T-helper 1 cell treated with Interleukin-12 subunit alpha and Interleukin-12 subunit beta and Interleukin-4 antibody, amounts not matched to agents 30 ng/mL and 1 ng/mL, for 36 hours (primary cell): ENCODE measurements at regions not wholly inside any gene's neighbourhood (a gene's known extent, or its start where the extent isn't known, plus 50 kb on each side); places are given as distances from the start of the nearest gene placed in this dataset.
"Not testable (repeated sequence)": the region's sequence is repeated elsewhere in the genome, so short reads cannot be mapped to it uniquely, and the experiment has no call there.

Source experiments
- intact Hi-C: fragments of 100-400 bp; cut with micrococcal nuclease; formaldehyde crosslinking; loops from one replicate; pipeline ENCODE4 v1.15.1; 2024

GRCh38 chr7:68857571-68857970 lies 740.7 kb upstream of the AUTS2 start:
- intact Hi-C loops: no loop called here

- intact Hi-C loops: no loop called here
Measured at GRCh38 chr7:68858497-68858896, 739.8 kb upstream of the AUTS2 start.

DNA sequence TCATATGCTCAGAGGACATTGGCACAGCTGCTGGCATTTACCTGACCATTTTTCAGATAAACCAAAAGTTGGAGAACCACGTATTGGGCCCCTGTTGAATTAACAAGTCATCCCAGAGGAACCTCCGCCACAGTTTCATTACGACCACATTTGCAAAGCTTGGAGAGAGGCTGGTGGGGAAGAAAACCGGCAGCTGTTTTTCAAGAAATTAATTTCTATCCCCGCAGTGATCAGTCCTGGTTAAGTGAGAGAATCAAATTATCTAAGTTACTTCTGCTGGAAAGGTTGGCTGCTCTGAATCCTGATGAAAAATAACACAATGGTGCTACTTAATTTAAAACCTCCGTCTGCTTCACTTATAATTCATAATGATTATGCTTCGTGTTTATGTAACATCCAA lies 737.1 kb upstream of the AUTS2 start:
- intact Hi-C loops: no loop called here

DNA sequence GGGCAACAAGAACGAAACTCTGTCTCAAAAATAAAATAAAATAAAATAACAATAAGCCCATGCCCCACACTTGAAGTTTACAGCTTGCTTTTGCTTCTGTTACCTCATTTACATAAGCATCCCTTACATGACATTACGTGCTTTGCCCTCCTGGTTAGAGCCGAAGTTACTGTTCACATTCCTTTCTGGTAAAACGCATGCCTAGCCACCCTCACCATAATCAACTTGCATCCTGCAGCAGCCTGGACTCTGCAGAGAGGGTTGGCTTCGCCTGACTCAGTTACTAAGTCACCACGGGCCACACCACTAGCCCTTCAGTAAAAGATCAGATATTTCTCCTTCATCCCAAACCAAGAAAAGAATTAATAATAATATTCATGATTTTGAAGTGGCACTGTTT lies 736.0 kb upstream of the AUTS2 start:
- intact Hi-C loops: no loop called here

DNA sequence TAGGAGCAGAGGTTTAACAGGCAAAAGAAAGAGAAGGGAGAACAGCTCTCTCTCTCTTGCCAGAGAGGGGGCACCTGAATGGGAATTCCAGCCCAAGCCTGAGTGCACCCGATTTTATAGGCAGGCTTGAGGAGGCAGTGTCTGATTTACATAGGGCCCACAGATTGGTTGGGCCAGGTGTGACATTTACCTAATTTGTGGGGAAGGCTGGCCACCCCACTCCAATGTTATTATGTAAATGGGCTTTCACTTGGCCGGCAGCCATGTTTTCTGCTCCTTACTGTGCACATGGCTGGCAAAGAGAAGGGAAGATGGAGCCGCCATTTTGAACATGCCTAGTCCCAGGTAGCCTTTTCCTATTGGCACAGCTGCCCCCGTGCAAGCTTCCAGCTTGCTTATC lies 735.5 kb upstream of the AUTS2 start:
- intact Hi-C loops: no loop called here

DNA sequence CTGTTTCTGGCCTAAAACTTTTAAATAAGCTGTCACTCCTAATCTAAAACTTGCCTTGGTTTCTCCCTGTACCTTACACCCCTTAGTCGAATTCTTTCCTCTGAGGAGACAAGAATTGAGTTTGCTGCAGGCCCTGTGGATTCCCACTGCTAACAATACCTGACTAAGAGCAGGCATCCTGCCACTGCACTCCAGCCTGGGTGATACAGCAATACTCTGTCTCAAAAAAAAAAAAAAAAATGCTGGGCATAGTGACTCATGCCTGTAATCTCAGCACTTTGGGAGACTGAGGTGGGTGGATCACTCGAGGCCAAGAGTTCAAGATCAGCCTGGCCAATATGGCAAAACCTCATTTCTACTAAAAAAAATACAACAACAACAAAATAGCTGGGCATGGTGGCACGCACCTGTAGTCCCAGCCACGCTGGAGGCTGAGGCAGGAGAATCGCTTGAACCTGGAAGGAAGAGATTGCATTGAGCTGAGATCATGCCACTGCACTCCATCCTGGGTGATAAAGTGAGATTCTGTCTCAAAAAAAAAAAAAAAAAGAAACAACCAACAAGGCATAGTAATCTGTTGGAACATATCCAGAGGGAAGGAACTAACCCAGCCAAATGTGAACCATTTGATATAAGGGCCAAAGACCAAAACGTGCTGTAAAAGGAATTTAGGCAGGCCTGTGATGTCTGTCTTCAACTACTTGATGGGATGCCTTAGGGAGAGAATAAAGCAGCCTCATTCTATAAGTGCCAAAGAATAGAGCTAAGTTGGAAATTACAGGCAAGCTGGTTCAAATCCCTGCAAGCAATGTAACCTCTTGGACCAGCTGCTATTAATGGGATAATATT lies 732.7 kb upstream of the AUTS2 start:
- intact Hi-C loops: no loop called here

- intact Hi-C loops: no loop called here
Measured at GRCh38 chr7:68866200-68866570, 732.1 kb upstream of the AUTS2 start.

GRCh38 chr7:68866721-68867120 lies 731.6 kb upstream of the AUTS2 start:
- intact Hi-C loops: not testable (repeated sequence)

GRCh38 chr7:68868978-68869377 lies 729.3 kb upstream of the AUTS2 start:
- intact Hi-C loops: no loop called here

DNA sequence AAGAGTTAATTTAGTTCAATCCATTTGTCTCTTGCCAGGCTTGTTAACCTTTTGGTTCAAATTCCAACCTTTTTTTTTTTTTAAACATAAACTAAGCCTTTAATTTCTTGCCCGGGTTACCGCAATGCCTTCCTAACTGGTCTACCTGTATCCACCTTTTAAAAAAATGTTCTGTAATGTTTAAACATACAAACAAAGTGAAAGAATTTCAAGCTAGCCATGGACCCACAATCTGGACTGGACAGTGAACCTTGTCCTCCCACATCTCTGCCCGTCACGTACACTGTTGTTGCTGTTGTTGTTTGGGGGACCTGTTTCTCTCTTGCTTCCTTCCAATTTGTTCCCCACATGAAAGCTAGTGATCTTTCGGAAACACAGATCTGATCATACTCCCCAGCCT lies 724.7 kb upstream of the AUTS2 start:
- intact Hi-C loops: no loop called here

DNA sequence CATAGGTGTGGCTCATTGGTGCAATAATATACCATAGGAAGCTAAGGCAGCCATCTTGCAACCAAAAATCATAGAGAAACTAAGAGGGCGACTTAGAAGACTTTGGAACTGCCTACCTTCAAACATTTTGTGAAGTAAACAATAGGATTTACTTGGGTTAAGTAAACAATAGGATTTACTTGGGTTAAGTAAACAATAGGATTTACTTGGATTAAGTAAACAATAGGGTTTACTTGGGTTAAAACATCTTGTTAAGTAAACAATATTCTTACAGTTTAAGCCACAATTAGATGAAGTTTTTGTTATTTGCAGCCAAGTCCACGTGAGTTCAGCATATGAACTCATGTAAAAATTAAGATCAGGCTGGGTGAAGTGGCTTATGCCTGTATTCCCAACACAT lies 722.4 kb upstream of the AUTS2 start:
- intact Hi-C loops: no loop called here

- intact Hi-C loops: not testable (repeated sequence)
Measured at GRCh38 chr7:68887116-68887515, 711.2 kb upstream of the AUTS2 start.

GRCh38 chr7:68888971-68889385 lies 709.3 kb upstream of the AUTS2 start:
- intact Hi-C loops: no loop called here

- intact Hi-C loops: no loop called here
Measured at GRCh38 chr7:68892236-68892635, 706.0 kb upstream of the AUTS2 start.

GRCh38 chr7:68893411-68893810 lies 704.9 kb upstream of the AUTS2 start:
- intact Hi-C loops: no loop called here

DNA sequence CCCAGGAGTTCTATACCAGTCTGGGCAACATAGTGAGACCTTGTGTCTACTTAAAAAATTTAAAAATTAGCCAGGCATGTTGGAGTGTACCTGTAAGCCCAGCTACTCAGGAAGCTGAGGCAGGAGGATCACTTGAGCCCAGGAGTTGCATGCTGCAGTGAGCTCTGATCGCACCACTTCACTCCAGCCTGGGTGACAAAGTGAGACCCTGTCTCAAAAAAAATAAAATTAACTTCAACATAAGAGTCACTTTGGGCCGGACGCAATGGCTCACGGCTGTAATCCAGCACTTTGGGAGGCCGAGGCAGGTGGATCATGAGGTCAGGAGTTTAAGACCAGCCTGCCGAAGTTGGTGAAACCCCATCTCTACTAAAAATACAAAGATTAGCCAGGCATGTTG lies 699.1 kb upstream of the AUTS2 start:
- intact Hi-C loops: not testable (repeated sequence)

DNA sequence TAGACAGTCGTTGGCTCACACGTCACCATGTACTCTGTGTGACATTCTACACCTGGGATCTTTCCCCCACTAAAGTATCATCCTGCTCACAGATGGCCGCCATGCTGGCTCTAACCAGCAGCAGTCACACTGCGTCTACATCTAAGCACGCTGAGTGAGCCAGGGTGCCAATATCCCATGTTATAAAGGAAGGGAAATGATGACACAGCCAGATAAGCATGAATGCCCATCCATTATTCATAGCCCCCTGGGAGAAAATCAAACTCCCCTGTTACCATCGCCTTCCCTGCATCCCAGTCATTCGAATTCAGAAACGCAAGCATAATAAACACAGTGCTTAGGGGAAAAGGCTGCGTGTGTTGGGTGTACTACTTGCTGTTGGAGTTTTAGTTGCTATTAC lies 698.2 kb upstream of the AUTS2 start:
- intact Hi-C loops: no loop called here

- intact Hi-C loops: no loop called here
Measured at GRCh38 chr7:68904630-68905029, 693.6 kb upstream of the AUTS2 start.

DNA sequence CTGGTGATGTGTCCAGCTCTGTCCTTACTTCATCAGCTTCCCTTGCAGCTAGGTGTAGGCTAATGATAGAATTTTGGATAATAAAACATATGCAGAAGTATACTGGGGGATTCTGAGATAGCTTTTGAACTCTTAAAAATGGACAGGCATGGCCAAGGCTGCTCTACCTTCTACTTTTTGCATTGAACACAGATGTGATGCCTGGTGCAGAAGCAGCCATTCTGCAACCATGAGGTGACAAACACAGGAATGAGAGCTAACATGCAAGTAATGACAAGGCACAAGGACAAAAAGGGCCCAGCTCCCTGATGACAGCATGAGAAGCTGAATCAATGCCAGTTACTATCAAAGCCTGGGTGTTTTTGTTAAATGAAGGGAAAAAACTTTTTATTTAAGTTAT lies 686.5 kb upstream of the AUTS2 start:
- intact Hi-C loops: no loop called here

GRCh38 chr7:68914006-68914405 lies 684.3 kb upstream of the AUTS2 start:
- intact Hi-C loops: no loop called here

DNA sequence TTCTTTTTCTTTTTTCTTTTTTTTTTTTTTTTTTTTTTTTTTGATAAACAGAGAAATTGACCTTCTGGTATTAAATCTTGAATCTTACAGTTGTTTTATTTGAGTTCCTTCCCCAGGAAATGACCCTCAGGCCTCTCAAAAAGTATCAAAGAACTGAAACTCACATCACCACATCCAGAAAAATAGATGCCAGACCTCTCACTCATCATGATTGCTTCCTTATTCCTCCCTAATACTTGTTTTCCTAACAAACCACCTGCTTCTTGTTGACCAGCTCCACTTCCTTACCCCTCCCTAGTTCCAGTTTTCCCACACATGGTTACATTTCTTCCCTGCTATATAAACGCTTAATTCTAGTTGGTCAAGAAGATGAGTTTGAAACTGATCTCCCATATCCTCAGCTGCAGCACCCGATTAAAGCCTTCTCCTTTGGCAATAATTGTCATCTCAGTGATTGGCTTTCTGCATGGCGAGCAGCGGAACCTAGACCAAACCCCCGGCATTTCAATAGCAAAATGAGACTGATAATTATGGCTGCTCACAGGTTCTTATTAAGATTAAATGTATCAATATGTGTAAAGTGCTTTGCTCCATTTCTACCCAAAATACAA lies 681.1 kb upstream of the AUTS2 start:
- intact Hi-C loops: no loop called here

GRCh38 chr7:68918621-68919020 lies 679.7 kb upstream of the AUTS2 start:
- intact Hi-C loops: no loop called here

- intact Hi-C loops: no loop called here
Measured at GRCh38 chr7:68922850-68923249, 675.4 kb upstream of the AUTS2 start.
